GM12892 (cell line): ENCODE measurements at regions not wholly inside any gene's neighbourhood (a gene's known extent, or its start where the extent isn't known, plus 50 kb on each side); places are given as distances from the start of the nearest gene placed in this dataset.

Experiments
- POLR2A ChIP-seq: IDR thresholded peaks from 2 replicates; pipeline ENCODE4 v1.6.1; 2011; ENCODE audit warnings: low read depth, low read length, control low read depth
- POLR2AphosphoS5 ChIP-seq: IDR thresholded peaks from 2 replicates; pipeline ENCODE4 v1.6.1; 2011; ENCODE audit warnings: low read depth, low read length, control low read depth

- TF ChIP-seq POLR2A (no peak), POLR2AphosphoS5 (no peak)
Measured at GRCh38 chr2:65913813-65914212, 481.4 kb upstream of the SPRED2 start.
